NCI-H2227 (cell line): ENCODE measurements at regions not wholly inside any gene's neighbourhood (a gene's known extent, or its start where the extent isn't known, plus 50 kb on each side); places are given as distances from the start of the nearest gene placed in this dataset.
A peak's percentile ranks its signal among the peaks of the same experiment; 100 is the strongest.

Source experiments
- DNase-seq: peaks from one replicate; lab custom pipeline; 2025; ENCODE audit not compliant: unreplicated experiment; lab: John Stamatoyannopoulos, UW

- no peak for DNase-seq
Measured at GRCh38 chr11:112398798-112399478, 138.3 kb upstream of the PLET1 start.

- no peak for DNase-seq
Measured at GRCh38 chr11:112400476-112401014, 139.9 kb upstream of the PLET1 start.

DNA sequence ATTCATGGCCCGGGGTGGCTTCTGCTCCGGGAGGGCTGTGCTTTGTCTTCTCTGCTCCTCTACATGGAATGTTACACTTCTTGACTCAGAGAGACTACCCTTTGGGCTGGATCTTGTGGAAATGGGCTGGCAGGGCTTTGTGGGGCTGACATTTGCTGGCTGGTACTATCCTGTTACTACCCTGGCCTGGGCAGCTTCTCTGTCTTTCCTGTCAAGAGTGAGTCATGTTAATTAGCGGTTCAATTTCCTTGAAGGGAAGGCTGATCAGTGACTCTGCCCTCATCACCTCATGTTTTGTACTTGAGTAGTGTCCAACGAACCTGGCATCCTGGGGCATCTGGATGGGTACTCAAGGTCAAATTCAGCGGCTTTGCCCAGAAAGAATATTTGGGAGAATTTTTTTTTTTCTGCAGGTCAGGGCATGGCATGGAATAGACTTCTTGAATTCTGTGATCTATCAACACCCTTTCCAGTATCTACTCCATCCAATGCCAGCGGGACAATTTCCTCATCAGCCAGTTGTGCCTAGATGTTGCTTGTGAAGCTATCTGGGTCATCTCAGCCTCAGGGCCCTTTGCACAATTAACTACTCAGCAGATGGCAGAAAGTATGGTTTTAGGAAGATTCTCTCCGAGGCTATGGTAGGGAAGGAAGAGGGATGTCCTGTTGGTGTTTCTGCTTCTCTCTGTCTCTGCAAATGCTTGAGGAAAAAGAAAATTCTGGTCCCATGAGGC, 140.5 kb upstream of the PLET1 start:
- no peak for DNase-seq

DNA sequence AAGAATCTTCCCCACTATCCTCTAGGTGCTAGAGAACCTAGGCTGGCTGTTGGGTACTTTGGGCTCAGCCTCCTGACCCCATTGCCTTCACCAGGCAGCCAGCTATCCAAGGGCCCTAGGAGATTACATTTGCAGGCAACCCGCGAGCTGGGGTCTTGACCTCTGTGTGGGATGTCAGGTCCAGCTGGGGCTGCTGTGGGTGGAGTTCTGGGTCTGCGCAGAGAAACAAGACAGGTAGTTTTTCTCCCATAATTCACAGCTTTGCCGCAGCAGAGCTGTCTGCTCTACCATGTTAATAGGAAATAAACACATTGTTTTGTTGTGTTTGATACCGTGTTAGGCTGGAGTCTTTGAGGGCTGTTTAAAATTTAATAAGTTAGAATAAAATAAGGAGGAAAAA, 142.8 kb upstream of the PLET1 start:
- no peak for DNase-seq

GRCh38 chr11:112404112-112404511, 143.5 kb upstream of the PLET1 start:
- DNase-seq: peak; percentile 26

GRCh38 chr11:112408517-112408916, 147.9 kb upstream of the PLET1 start:
- DNase-seq: no peak

DNA sequence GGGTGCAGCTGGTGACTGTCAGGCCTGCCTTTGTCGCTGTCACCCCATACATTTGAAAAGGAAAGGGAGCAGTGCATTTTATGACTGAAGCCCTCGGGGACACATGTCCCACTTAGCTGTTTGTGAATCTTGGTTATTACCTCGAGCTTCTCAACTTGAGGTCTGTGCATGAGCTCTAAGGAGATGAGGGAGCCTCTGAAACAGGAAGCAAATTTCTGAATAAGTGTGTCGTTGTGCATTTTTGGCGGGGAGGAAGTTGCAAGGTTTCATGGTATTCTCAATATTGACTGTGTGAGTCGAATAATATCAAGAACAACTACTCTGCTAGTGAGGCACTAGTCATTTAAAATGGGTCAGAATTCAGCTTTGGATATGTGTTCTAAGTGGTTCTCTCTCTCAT, 149.7 kb upstream of the PLET1 start:
- DNase-seq: no peak

GRCh38 chr11:112412383-112412782, 151.7 kb upstream of the PLET1 start:
- DNase-seq: no peak

DNA sequence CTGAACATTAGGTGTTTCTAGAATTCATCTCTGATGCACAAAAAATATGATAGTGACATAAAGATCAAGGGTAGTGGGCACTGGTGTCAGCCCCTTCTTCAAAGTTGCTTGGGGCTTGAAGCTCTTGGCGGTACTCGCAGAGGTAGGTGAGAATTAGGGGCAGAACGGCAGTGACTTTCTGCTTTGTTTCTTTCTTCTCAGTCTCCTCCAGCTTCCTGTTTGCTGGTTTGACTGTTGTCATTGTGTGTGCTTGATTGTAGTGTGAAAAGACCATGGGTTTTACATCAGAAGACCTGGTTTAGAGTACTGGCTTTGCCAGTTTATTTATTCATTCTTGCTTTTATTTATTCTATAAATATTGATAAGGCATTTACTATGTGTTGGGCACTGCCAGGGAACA, 156.7 kb upstream of the PLET1 start:
- no peak for DNase-seq

DNA sequence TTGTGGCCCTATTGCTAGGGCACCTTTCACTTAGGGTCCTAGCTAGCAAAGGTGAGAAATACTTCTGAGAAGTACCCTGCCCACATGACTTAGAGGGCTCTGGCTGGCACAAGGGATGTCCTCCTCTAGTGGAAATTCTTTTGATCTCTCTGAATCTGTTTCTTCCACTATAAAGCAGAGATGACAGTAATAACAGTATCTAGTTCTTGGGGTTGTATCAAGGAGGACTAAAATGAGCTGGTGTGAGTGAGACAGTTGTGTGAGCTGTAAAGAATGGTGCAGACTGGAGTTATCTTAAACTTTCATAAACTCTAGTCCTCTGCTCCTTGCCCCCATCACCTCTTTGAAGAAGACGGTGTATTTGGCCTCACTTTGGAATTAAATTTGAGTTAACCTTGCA, 157.8 kb upstream of the PLET1 start:
- DNase-seq: no peak

DNA sequence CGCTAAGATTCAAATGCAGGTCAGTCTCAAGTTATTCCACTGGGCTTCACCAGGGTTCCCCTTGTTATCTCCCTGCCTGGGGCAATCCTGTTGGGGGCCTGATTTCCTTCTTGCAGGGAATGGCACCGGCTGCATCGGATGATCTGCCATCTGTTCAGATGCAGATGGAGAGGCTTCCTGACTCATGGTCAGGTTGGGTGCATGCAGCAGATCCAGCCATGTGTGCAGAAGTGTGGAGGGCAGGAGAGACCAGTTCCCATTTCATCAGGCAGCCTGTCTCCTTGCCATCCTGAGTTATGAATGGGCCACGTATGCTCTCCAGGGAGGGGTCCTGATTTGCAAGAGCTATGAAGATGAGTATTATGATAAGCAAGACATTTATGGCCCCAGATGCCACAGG, 161.2 kb upstream of the PLET1 start:
- DNase-seq: no peak

- no peak for DNase-seq
Measured at GRCh38 chr11:112425121-112425520, 164.5 kb upstream of the PLET1 start.

- DNase-seq: no peak
Measured at GRCh38 chr11:112437096-112437495, 176.4 kb upstream of the PLET1 start.

DNA sequence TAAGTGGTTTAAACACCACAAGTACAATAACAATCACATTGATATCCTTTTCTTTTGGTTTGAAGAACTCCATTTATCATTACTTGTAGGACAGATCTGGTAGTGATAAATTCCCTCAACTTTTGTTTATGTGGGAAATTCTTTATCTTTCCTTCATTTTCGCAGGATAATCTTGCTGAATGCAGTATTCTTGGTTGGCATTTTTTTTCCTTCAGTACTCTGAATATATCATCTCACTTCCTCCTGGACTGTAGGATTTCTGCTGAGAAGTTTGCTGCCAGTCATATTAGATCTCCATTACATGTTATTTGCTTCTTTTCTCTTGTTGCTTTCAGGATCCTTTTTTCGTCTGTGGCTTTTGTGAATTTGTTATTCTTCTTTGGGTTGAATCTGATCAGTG, 179.0 kb upstream of the PLET1 start:
- no peak for DNase-seq

DNA sequence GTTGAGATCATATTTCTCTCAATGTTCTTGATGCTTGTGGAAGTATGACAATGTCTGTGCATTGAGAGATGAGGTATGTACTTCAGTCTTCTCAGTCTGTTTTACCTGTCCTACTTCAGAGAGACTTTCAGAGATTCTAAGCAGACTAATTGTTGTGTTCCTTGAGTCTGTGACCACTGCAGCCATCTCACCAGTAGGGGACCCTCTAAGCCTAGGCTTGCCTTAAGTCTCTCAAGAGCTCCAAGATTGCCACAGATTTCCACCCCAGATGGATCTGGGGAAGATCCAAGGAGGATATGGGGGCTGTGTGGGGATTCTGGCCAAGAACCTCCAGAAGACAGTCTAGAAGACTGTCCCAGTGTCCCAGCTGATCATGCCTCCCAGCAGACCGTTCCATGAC, 179.9 kb upstream of the PLET1 start:
- no peak for DNase-seq

DNA sequence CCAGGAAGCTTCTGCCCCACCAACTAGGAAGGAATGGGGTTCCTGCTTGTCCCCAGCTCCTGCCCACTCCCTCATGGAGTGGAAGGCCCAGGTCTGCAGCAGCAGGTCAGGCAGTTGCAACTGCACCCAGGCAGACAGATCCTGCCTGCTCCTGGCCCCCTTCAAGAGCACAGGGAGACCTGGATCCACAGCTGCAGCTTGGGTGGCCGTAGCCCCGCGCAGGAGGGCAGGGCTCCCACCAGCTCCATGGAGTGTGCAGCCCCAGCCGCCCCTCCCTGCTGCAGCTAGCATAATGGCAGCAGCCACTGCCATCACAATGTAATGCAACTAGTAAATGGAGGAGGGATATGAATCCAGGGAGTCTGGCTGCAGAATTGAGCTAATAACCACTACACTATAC, 187.5 kb upstream of the PLET1 start:
- no peak for DNase-seq

DNA sequence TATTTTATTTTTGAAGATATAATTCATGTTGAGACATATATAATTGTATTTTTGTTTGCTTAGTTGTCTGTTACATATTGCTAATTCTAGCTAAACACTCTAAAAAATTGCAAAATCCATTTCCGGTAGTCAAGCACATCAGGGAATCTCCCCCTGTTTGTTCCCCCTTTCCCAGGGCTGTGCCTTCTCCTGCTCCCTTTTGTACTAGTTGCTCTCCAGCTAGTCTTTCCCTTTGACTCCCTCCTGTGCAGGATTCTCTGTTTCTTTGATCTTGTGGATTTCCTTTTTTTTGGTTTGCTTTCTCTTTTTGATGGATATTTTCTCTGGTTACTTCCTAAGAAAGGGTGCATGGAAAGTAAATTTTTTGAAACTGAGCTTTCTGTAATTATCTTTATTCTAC, 188.1 kb upstream of the PLET1 start:
- no peak for DNase-seq

GRCh38 chr11:112451250-112451649, 190.6 kb upstream of the PLET1 start:
- DNase-seq: no peak

GRCh38 chr11:112453601-112454577, 193.2 kb upstream of the PLET1 start:
- no peak for DNase-seq

- no peak for DNase-seq
Measured at GRCh38 chr11:112454841-112455240, 194.2 kb upstream of the PLET1 start.

DNA sequence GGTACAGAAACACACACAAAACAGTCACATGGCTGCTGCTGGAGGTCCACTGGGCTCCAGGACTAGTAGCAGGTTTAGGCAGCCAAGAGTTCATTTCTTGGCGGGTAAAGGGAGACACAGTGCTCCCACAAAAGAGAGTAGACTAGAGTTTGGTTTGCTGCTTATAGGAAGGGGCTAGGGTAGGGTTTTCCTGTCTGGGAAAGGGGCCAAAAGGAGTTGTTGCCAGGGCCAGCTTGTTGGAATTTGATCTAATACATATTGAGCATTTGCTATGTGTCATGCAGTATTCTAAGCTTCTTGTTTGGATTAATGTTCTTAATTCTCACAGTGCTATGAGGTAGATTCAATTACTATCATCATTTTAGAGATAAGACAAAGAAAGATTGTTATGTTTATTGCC, 195.1 kb upstream of the PLET1 start:
- no peak for DNase-seq
